Neural crest cell (in vitro differentiated cells): ENCODE measurements at regions not wholly inside any gene's neighbourhood (a gene's known extent, or its start where the extent isn't known, plus 50 kb on each side); places are given as distances from the start of the nearest gene placed in this dataset.
A peak's percentile ranks its signal among the peaks of the same experiment; 100 is the strongest.

Experiments
- DNase-seq: peaks from one replicate; pipeline ENCODE4 v3.0.0; 2021; ENCODE audit warnings: low read depth, mixed read lengths, low spot score
- H3K27ac Mint-ChIP-seq: one replicate; pipeline ENCODE4 v1.8.0; 2021; ENCODE audit warnings: mild to moderate bottlenecking, mixed read lengths; ENCODE audit not compliant: unreplicated experiment
- H3K27me3 Mint-ChIP-seq: 2 replicates; pipeline ENCODE4 v1.8.0; 2021; ENCODE audit warnings: low read depth, mild to moderate bottlenecking, mixed read lengths
- H3K36me3 Mint-ChIP-seq: 2 replicates; pipeline ENCODE4 v1.8.0; 2021; ENCODE audit warnings: low read depth, mild to moderate bottlenecking, mixed read lengths
- H3K4me1 Mint-ChIP-seq: 2 replicates; pipeline ENCODE4 v1.8.0; 2021; ENCODE audit warnings: mixed read lengths
- H3K4me3 Mint-ChIP-seq: one replicate; pipeline ENCODE4 v1.8.0; 2021; ENCODE audit warnings: mild to moderate bottlenecking, mixed read lengths
- H3K9me3 Mint-ChIP-seq: 2 replicates; pipeline ENCODE4 v1.8.0; 2021; ENCODE audit warnings: mixed read lengths
- TF ChIP-seq, protein P1 (sequence below): fragments of 200-600 bp; sonication (generic); conservative IDR thresholded peaks from 2 replicates; pipeline ENCODE4 v1.5.0; 2021; ENCODE audit warnings: antibody characterized with exemption, mild to moderate bottlenecking

DNA sequence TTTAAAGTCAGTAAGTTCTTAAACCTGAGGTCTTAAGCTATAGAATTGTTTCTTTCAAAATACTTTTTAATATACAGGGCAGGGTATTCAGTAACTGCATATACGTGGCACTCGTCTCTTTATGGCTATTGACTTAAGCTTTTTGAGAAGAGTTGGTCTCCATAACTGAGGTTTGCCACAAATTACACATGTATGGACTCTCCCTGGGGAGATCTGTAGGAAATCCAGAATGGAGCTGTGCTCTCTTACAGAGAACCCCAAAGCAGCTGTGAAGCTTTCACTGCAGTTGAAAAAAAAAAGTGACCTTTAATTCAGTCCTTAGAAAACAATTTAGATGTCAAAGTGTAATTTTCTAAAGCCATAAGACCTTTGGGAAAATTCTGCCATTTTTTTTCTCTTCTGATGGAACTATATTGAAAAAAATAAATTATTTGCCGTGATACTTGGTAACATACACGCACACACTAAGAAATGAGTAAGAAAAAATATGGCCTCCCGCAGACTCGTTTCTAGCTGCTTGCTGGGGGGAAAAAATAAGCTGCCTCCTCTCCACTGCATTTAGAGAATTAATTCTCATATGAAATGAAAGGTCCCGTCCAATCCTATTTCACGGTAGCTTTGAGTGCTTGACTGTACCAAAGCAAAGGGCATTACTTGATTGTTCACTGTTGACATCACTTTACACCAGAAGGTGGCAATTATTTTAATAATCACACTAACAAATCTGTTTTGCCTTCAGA lies 159.4 kb upstream of the TENM3 start:
- no peak for DNase-seq
- Mint-ChIP-seq H3K9me3 (no peaks in the 10 kb centered on the region), H3K36me3 (no peaks in the 10 kb centered on the region), H3K27me3 (peaks cover 2% of the 10 kb centered on the region), H3K4me3 (no peak overlapping the region), H3K27ac (no peak overlapping the region), H3K4me1 (peaks cover 15% of the 10 kb centered on the region)
- TF ChIP-seq, protein P1, sequence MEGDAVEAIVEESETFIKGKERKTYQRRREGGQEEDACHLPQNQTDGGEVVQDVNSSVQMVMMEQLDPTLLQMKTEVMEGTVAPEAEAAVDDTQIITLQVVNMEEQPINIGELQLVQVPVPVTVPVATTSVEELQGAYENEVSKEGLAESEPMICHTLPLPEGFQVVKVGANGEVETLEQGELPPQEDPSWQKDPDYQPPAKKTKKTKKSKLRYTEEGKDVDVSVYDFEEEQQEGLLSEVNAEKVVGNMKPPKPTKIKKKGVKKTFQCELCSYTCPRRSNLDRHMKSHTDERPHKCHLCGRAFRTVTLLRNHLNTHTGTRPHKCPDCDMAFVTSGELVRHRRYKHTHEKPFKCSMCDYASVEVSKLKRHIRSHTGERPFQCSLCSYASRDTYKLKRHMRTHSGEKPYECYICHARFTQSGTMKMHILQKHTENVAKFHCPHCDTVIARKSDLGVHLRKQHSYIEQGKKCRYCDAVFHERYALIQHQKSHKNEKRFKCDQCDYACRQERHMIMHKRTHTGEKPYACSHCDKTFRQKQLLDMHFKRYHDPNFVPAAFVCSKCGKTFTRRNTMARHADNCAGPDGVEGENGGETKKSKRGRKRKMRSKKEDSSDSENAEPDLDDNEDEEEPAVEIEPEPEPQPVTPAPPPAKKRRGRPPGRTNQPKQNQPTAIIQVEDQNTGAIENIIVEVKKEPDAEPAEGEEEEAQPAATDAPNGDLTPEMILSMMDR, result no peak

DNA sequence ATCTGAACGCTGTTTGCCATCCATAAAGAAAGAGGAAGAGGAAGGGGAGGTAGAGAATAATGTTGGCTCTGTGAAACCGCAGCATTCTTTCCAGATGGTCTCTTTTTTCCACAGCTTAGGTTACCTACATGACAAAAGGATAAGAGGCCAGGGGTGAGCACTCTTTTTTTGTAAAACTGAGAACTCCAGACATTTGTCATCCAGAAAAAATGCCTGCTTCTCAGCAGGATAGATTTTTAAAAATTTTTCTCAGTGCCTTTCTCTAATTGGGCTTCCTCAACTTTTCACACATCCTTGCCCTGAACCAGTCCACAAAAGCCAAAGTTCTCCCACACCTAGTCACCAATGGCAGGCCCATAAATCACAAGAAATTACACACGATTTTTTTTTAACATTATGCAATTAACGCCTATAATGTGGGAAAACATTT lies 158.1 kb upstream of the TENM3 start:
- Mint-ChIP-seq H3K4me3 (no peak overlapping the region), H3K27ac (no peak overlapping the region), H3K27me3 (peaks cover 2% of the 10 kb centered on the region), H3K4me1 (peaks cover 15% of the 10 kb centered on the region), H3K36me3 (no peaks in the 10 kb centered on the region), H3K9me3 (no peaks in the 10 kb centered on the region)
- DNase-seq, result no peak
- TF ChIP-seq, protein P1, result no peak

DNA sequence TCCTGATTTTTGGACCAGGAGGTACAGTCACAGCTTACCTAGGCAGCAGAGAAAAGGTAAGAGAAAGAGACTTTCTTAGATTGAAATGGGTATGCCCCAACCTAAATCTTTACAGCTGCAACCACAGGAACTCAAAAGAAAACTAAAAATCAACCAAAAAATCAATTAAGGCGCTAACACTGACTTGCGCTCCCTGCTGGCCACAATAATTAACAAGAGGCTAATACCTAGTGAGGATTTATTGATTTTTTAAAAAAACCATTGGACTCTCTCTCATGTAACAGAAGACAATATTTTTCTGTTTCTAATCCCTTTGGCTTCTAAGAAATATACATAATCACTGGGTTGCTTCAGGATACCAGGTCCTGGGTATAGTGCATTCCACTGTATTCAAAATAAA lies 153.9 kb upstream of the TENM3 start:
- H3K27me3 Mint-ChIP-seq, result peaks cover 2% of the 10 kb centered on the region
- no peak overlapping the region for H3K27ac Mint-ChIP-seq
- H3K9me3 Mint-ChIP-seq, result no peaks in the 10 kb centered on the region
- DNase-seq, result no peak
- no peaks in the 10 kb centered on the region for H3K36me3 Mint-ChIP-seq
- no peak overlapping the region for H3K4me3 Mint-ChIP-seq
- peaks cover 19% of the 10 kb centered on the region for H3K4me1 Mint-ChIP-seq
- TF ChIP-seq, protein P1, result peak; percentile 49

DNA sequence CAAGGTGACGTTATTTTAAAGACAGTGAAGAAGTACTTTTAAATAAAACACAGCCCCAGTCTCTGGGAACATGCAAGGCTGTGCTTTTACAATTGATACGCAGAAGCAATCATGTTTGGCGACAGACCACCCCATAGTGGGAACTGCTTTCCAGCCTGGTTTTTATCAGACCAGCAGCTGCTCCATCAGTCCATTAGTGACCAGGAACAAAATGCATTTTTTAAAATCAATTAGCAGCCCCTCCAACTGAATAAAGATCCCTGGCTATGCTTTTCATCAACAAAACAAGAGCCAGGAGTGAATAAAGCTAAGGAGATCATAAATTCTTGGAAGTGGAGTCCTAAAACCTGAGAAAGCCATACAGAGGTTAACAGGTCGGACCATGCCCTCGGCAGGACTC lies 153.0 kb upstream of the TENM3 start:
- peaks cover 2% of the 10 kb centered on the region for H3K9me3 Mint-ChIP-seq
- H3K4me1 Mint-ChIP-seq, result peaks cover 13% of the 10 kb centered on the region
- peaks cover 2% of the 10 kb centered on the region for H3K27me3 Mint-ChIP-seq
- no peak overlapping the region for H3K4me3 Mint-ChIP-seq
- DNase-seq, result no peak
- TF ChIP-seq, protein P1, result no peak
- H3K36me3 Mint-ChIP-seq, result no peaks in the 10 kb centered on the region
- H3K27ac Mint-ChIP-seq, result no peak overlapping the region

DNA sequence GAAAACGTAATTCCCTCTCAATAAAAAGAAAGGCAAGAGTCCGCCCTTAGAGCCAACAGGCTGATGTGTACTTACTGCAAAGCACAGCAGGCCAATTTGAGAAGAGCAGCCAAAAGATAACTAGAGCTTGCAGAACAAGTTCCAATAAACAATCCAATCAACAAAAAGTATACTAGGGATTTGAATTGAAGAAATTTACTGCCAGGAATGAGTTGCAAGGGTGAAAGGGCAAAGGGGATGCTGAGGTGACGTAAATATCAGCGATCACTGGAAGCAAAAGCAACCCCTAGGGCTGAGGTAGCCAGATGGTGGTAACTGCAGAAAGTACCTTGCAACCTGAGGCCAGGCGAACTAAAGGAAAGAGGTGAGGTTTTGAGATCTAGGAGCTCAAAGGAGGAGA lies 152.1 kb upstream of the TENM3 start:
- no peak for DNase-seq
- Mint-ChIP-seq H3K4me3 (no peak overlapping the region), H3K27ac (no peak overlapping the region), H3K4me1 (peaks cover 8% of the 10 kb centered on the region), H3K27me3 (no peaks in the 10 kb centered on the region), H3K36me3 (no peaks in the 10 kb centered on the region), H3K9me3 (peaks cover 4% of the 10 kb centered on the region)
- TF ChIP-seq, protein P1, result no peak
